Adrenal gland (tissue), 9 donors: ENCODE measurements at regions not wholly inside any gene's neighbourhood (a gene's known extent, or its start where the extent isn't known, plus 50 kb on each side); places are given as distances from the start of the nearest gene placed in this dataset.

ENCODE experiments used
- DNase-seq, 7 donors: peaks; one replicate each; pipeline ENCODE4 v3.0.0-alpha.2; 2019 to 2020
- H3K27ac ChIP-seq, 5 donors: fragments of 200-600 bp; sonication (generic) in 4 of 5; 1 replicate in 3 of 5; 2 replicates in 2 of 5; pipeline versions ENCODE4 v1.5.1 to v1.8.0; 2016 to 2020; ENCODE audit warnings: mild to moderate bottlenecking in 1 of 5
- H3K27me3 ChIP-seq: fragments of 200-600 bp; 2 replicates; pipeline ENCODE4 v1.8.0; 2021
- H3K36me3 ChIP-seq, 2 donors: fragments of 200-600 bp; replicated peaks in 1 of 2; 1 replicate in 1 of 2; 2 replicates in 1 of 2; pipeline versions ENCODE4 v1.5.1 to v1.8.0; 2018 to 2022
- H3K4me1 ChIP-seq, 2 donors: fragments of 200-600 bp; replicated peaks in 1 of 2; 1 replicate in 1 of 2; 2 replicates in 1 of 2; pipeline versions ENCODE4 v1.5.1 to v1.8.0; 2018 to 2021
- H3K4me3 ChIP-seq, 4 donors: fragments of 200-600 bp; sonication (generic) in 3 of 4; one replicate each; pipeline ENCODE4 v1.5.1; 2016 to 2018
- H3K9me3 ChIP-seq, 3 donors: fragments of 200-600 bp; sonication (generic) in 1 of 3; replicated peaks in 1 of 3; 1 replicate in 2 of 3; 2 replicates in 1 of 3; pipeline versions ENCODE4 v1.5.1 to v1.8.0; 2016 to 2021
- POLR2A ChIP-seq, 2 donors: fragments of 450-650 bp; IDR thresholded peaks; one replicate each; pipeline ENCODE4 v1.6.1; 2017; ENCODE audit warnings: antibody characterized with exemption in 2 of 2, mild to moderate bottlenecking in 2 of 2, moderate library complexity in 1 of 2
- WGBS, 4 donors: extraction: QIAGEN DNeasy Blood & Tissue Kit in 2 of 4; methylation state at CpG; one replicate each; pipeline versions ENCODE4 v1.1.5 to v1.1.7; 2013 to 2017; 5-methylcytosine and 5-hydroxymethylcytosine counted together
- intact Hi-C, 2 donors: fragments of 100-400 bp; cut with DNase I; formaldehyde crosslinking; loops; one replicate each; pipeline versions ENCODE4 v1.14.1 to v1.15.0; 2022 to 2023
- TF ChIP-seq, protein P1 (sequence below), 6 experiments: fragments of 450-650 bp in 4 of 6; fragments of 200-600 bp in 2 of 6; sonication (generic) in 1 of 6; IDR thresholded peaks; 1 replicate in 5 of 6; 2 replicates in 1 of 6; pipeline versions ENCODE4 v1.5.1 to v1.8.0; 2016 to 2021; ENCODE audit warnings: antibody characterized with exemption in 6 of 6, mild to moderate bottlenecking in 2 of 6, moderate library complexity in 1 of 6
- donor health status: healthy with polysubstance abuse.
- donor health status: Bipolar disorder and iron deficiency.
- donor health status: DM: yes; HTN: yes; CAD: no.
- donor health status: DM: no; HTN: no; CAD: no.
- donor health status: DM: no; HTN: no; CAD: no.

DNA sequence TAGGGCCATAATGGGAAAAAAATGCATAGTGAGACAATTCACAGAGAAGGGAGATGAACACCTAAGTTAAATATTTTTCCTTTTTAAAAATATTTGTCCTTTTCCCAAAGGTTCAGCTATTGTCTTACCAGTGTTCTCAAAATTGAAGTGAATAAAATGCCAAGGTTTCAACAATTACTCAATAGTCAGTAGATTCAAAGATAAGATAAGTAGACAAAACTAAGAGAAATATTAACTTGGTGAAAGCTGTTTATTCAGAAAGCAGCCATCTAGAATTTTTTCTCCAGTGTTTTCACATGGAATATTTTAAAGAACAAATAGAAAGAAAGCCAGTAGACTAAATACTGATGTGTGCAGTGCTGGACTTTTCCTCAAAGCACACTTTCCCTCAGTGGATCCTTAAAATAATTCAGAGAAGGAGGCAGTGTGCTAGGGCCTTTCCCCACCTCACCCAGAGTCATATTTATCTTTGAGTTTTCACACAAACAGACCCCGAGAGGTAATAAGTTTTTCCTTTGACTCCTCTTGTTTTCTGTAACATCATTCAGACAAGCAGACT lies 144.5 kb upstream of the PLEKHG7 start:
- WGBS, 4 donors = 21 to 44% (median 32%) methylated on average over 1 of the region's 1 CpG
- Histone ChIP-seq H3K9me3 (no peaks in the 10 kb centered on the region), H3K36me3 (no peaks in the 10 kb centered on the region), H3K4me1 (peaks cover 40 to 75% of the 10 kb centered on the region in 2 donors), H3K4me3 (peak overlapping the region in 1 of 4 donors; percentile 12), H3K27me3 (no peaks in the 10 kb centered on the region), H3K27ac (peak overlapping the region; percentile 67 to 81 (median 79))
- TF ChIP-seq POLR2A (IDR thresholded peaks at IDR 0.05) = no peak
- TF ChIP-seq, protein P1, sequence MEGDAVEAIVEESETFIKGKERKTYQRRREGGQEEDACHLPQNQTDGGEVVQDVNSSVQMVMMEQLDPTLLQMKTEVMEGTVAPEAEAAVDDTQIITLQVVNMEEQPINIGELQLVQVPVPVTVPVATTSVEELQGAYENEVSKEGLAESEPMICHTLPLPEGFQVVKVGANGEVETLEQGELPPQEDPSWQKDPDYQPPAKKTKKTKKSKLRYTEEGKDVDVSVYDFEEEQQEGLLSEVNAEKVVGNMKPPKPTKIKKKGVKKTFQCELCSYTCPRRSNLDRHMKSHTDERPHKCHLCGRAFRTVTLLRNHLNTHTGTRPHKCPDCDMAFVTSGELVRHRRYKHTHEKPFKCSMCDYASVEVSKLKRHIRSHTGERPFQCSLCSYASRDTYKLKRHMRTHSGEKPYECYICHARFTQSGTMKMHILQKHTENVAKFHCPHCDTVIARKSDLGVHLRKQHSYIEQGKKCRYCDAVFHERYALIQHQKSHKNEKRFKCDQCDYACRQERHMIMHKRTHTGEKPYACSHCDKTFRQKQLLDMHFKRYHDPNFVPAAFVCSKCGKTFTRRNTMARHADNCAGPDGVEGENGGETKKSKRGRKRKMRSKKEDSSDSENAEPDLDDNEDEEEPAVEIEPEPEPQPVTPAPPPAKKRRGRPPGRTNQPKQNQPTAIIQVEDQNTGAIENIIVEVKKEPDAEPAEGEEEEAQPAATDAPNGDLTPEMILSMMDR (IDR thresholded peaks at IDR 0.05) = no peak
- intact Hi-C loops = loop anchor here in 1 of 2 donors (10.0 kb wide), 1 partner anchor 53 kb away; no protein-coding TSS in a partner anchor
- no peak for DNase-seq

DNA sequence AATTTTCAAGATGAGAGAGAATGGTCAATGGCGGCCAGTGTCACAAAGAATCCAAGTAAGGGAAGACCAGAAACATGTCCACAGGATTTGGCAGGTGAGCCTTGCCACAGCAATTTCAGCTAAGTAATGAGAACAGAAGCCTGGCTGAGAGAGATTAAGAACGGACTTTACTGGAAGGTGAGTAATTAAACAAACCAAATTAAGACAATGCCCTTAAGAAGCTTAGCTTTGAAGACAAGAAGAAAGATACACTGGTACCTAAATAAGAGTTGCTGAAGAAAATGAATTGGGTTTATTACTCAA lies 145.4 kb upstream of the PLEKHG7 start:
- no peak overlapping the region for H3K4me3 ChIP-seq
- H3K9me3 ChIP-seq = no peaks in the 10 kb centered on the region
- WGBS, 4 donors = 73 to 79% (median 76%) methylated on average over 2 of the region's 2 CpGs
- DNase-seq = no peak
- intact Hi-C loops = loop anchor here in 1 of 2 donors (10.0 kb wide), 1 partner anchor 53 kb away; no protein-coding TSS in a partner anchor
- H3K27ac ChIP-seq = peak overlapping the region; percentile 21 to 81 (median 79)
- no peaks in the 10 kb centered on the region for H3K27me3 ChIP-seq
- no peak for TF ChIP-seq POLR2A (IDR thresholded peaks at IDR 0.05)
- TF ChIP-seq, protein P1 (IDR thresholded peaks at IDR 0.05) = no peak
- H3K4me1 ChIP-seq = peaks cover 49 to 80% of the 10 kb centered on the region in 2 donors
- no peaks in the 10 kb centered on the region for H3K36me3 ChIP-seq

DNA sequence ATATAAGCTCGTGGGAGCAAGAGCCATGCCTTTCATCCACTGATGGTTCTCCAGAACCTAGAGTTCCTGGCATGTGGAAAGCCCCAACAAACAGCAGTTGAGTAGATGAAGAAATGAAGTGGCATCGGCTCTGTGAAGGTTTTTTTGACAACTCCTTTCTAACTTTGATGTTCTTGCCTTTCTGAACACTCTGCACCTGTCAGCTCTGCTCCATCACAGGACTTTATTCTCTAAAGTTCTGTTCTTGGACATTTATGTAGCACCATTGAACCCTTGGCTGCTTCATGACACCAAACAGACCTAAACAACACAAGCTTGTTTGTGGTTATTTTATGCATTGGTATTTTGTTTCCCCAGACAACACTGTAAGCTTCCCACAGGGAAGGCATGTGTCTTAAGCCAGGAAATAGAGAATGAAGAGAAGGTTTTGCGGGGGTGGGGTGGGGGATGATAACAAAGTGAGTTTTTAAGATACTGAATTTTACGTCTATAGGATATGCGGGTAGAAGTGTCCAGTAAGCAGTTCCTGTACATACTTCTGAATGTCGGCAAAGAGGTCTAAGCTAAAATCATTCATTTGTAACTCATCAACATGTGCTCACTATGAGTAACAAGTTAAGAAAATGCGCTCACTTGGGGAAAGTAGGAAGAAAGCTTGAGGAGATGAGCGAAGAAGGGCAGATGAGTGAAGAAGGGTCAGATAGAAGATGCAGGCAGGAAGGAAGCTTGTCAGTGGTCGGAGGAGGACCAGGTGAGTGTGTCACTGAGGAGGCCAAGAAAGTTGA lies 146.0 kb upstream of the PLEKHG7 start:
- DNase-seq = no peak
- intact Hi-C loops = loop anchor here in 1 of 2 donors (10.0 kb wide), 1 partner anchor 52 kb away; no protein-coding TSS in a partner anchor
- WGBS, 4 donors = 94 to 99% (median 95%) methylated on average over 9 of the region's 9 CpGs

DNA sequence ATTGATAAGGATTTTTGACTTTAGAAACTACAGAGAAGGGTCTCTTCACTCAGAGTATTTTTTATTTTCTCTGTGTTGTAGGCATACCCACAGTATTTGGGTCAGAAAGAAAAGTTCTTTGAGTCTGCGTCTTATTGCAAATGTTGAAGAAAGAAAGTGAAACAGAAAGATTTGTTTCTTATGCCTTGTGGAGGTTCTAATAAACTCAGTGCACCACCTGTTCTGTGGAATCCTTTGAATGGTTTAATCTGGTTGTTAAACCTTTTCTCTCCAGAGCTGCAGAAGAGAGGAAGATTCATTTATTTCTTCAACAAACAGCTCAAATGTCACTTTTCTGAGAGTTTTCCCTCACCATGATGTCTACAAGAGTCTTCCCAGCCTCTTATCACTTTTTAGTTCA lies 146.6 kb upstream of the PLEKHG7 start:
- no peak for DNase-seq
- TF ChIP-seq POLR2A (IDR thresholded peaks at IDR 0.05) = no peak
- TF ChIP-seq, protein P1 (IDR thresholded peaks at IDR 0.05) = no peak
- H3K4me3 ChIP-seq = no peak overlapping the region
- H3K9me3 ChIP-seq = no peaks in the 10 kb centered on the region
- WGBS, 4 donors = 50 to 80% (median 62%) methylated on average over 1 of the region's 1 CpG
- H3K36me3 ChIP-seq = no peaks in the 10 kb centered on the region
- H3K27me3 ChIP-seq = no peaks in the 10 kb centered on the region
- peaks cover 43 to 71% of the 10 kb centered on the region in 2 donors for H3K4me1 ChIP-seq
- H3K27ac ChIP-seq = no peak overlapping the region
- intact Hi-C loops = loop anchor here in 1 of 2 donors (10.0 kb wide), 1 partner anchor 51 kb away; no protein-coding TSS in a partner anchor

More for the DNA sequence above, 146.0 kb upstream of the PLEKHG7 start:
- Histone ChIP-seq H3K9me3 (no peaks in the 10 kb centered on the region), H3K36me3 (no peaks in the 10 kb centered on the region), H3K4me1 (peaks cover 45 to 78% of the 10 kb centered on the region in 2 donors), H3K4me3 (no peak overlapping the region), H3K27ac (peak overlapping the region; percentile 21 to 81 (median 79)), H3K27me3 (no peaks in the 10 kb centered on the region)
- TF ChIP-seq, protein P1 (IDR thresholded peaks at IDR 0.05) = no peak
- no peak for TF ChIP-seq POLR2A (IDR thresholded peaks at IDR 0.05)
